Frontal cortex (tissue), 3 donors: ENCODE measurements at regions not wholly inside any gene's neighbourhood (a gene's known extent, or its start where the extent isn't known, plus 50 kb on each side); places are given as distances from the start of the nearest gene placed in this dataset.
"Not testable (repeated sequence)": the region's sequence is repeated elsewhere in the genome, so short reads cannot be mapped to it uniquely, and the experiment has no call there.

ENCODE experiments used
- DNase-seq, 2 donors: peaks; one replicate each; pipeline ENCODE4 v3.0.0; 2012; ENCODE audit warnings: low spot score in 2 of 2
- FAIRE-seq: peaks from 2 replicates; lab custom pipeline; 2012; peaks lifted over from hg19 to GRCh38; lab: Jason Lieb, UNC
- donor health status: control.
- donor health status: control.
- donor health status: control.

- DNase-seq, FAIRE-seq: not testable (repeated sequence)
These were observed 108.2 kb downstream of the SPATA31A1 start for GRCh38 chr9:39463696-39464095.

- FAIRE-seq, DNase-seq: not testable (repeated sequence)
These were observed 108.8 kb downstream of the SPATA31A1 start for GRCh38 chr9:39464122-39464777.

GRCh38 chr9:39474499-39474898 lies 119.0 kb downstream of the SPATA31A1 start:
- FAIRE-seq, DNase-seq: not testable (repeated sequence)

GRCh38 chr9:39483073-39483472 lies 127.6 kb downstream of the SPATA31A1 start:
- DNase-seq: not testable (repeated sequence)

GRCh38 chr9:39483880-39484279 lies 128.4 kb downstream of the SPATA31A1 start:
- FAIRE-seq, DNase-seq: not testable (repeated sequence)

More at GRCh38 chr9:39483073-39483472, 127.6 kb downstream of the SPATA31A1 start:
- not testable (repeated sequence) for FAIRE-seq

- FAIRE-seq: not testable (repeated sequence)
These were observed 128.8 kb downstream of the SPATA31A1 start for GRCh38 chr9:39484292-39484691.

GRCh38 chr9:39487477-39487876 lies 132.0 kb downstream of the SPATA31A1 start:
- FAIRE-seq: not testable (repeated sequence)

More at GRCh38 chr9:39484292-39484691, 128.8 kb downstream of the SPATA31A1 start:
- DNase-seq: not testable (repeated sequence)

GRCh38 chr9:39496248-39496647 lies 140.8 kb downstream of the SPATA31A1 start:
- not testable (repeated sequence) for FAIRE-seq, DNase-seq

More at GRCh38 chr9:39487477-39487876, 132.0 kb downstream of the SPATA31A1 start:
- DNase-seq: not testable (repeated sequence)

- FAIRE-seq, DNase-seq: not testable (repeated sequence)
These were observed 147.7 kb downstream of the SPATA31A1 start for GRCh38 chr9:39503178-39503577.

- DNase-seq, FAIRE-seq: not testable (repeated sequence)
These were observed 172.0 kb downstream of the SPATA31A1 start for GRCh38 chr9:39527387-39528029.

- not testable (repeated sequence) for FAIRE-seq, DNase-seq
These were observed 177.1 kb downstream of the SPATA31A1 start for GRCh38 chr9:39532597-39532996.

GRCh38 chr9:39533001-39533762 lies 177.7 kb downstream of the SPATA31A1 start:
- not testable (repeated sequence) for FAIRE-seq, DNase-seq

GRCh38 chr9:39533763-39534548 lies 178.5 kb downstream of the SPATA31A1 start:
- not testable (repeated sequence) for FAIRE-seq, DNase-seq

- not testable (repeated sequence) for DNase-seq, FAIRE-seq
These were observed 179.4 kb downstream of the SPATA31A1 start for GRCh38 chr9:39534897-39535296.

GRCh38 chr9:39542157-39542556 lies 186.7 kb downstream of the SPATA31A1 start:
- not testable (repeated sequence) for DNase-seq, FAIRE-seq

- DNase-seq: not testable (repeated sequence)
These were observed 189.6 kb downstream of the SPATA31A1 start for GRCh38 chr9:39545079-39545478.

GRCh38 chr9:39550573-39550972 lies 195.1 kb downstream of the SPATA31A1 start:
- DNase-seq, FAIRE-seq: not testable (repeated sequence)

More at GRCh38 chr9:39545079-39545478, 189.6 kb downstream of the SPATA31A1 start:
- not testable (repeated sequence) for FAIRE-seq

- not testable (repeated sequence) for FAIRE-seq, DNase-seq
These were observed 196.1 kb downstream of the SPATA31A1 start for GRCh38 chr9:39551544-39551943.
